GM18520 (cell line): ENCODE measurements at regions not wholly inside any gene's neighbourhood (a gene's known extent, or its start where the extent isn't known, plus 50 kb on each side); places are given as distances from the start of the nearest gene placed in this dataset.
A peak's percentile ranks its signal among the peaks of the same experiment; 100 is the strongest.
"Not testable (repeated sequence)": the region's sequence is repeated elsewhere in the genome, so short reads cannot be mapped to it uniquely, and the experiment has no call there.

ENCODE experiments used
- ATAC-seq: cut with Tn5 transposase; IDR thresholded peaks from one replicate; pipeline ENCODE4 v1.9.1; 2021; ENCODE audit not compliant: unreplicated experiment

DNA sequence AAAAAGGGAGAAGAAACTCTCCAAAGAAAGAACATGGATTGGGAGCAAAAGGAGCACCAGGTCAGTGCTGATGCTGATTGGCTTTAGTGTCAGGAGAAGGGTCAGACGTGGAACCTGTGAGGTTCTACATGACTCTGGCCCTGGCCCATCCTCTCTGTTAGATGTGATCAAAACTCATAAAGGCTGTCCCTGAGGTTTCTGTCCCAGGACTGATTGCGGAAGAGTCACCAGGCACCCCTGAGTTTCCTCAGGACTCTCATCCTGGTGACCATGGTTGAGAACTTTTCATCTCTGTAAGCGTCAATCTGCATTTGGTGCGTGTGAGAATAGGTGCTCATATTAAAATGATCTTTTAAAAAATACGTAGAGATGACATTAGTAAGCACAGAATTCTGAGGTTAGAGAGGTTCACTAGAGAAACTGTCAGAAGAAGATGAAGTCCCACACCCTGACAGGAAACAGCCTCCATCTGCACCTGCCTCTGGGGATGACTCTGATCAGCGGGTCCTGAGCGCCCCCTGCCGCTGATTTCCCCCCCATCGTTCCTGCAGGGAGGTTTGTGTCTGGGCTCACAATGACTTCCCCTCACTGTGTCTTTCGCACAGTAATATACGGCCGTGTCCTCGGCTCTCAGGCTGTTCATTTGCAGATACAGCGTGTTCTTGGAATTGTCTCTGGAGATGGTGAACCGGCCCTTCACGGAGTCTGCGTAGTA is 741.8 kb downstream of the TMEM121 start:
- ATAC-seq, result no peak

DNA sequence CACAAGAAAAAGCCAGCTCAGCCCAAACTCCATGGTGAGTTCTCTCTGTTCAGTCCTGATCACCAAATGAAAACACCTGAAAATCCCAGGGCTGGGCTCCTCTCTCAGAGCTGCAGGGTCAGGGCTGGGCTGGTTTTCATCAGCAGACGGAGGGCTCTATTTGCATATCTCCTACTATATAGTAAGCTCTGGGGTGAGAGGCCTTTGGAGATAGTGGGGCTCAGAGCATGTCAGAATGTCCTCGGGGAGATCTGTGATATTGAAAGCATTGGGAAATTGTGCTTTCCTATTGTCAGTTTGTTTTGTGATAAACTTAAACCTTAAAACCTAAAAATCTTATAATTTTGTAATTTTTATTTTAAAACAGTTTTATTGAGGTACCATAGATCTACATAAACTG is 742.6 kb downstream of the TMEM121 start:
- no peak for ATAC-seq

GRCh38 chr14:106269451-106270204 is 743.2 kb downstream of the TMEM121 start:
- no peak for ATAC-seq

DNA sequence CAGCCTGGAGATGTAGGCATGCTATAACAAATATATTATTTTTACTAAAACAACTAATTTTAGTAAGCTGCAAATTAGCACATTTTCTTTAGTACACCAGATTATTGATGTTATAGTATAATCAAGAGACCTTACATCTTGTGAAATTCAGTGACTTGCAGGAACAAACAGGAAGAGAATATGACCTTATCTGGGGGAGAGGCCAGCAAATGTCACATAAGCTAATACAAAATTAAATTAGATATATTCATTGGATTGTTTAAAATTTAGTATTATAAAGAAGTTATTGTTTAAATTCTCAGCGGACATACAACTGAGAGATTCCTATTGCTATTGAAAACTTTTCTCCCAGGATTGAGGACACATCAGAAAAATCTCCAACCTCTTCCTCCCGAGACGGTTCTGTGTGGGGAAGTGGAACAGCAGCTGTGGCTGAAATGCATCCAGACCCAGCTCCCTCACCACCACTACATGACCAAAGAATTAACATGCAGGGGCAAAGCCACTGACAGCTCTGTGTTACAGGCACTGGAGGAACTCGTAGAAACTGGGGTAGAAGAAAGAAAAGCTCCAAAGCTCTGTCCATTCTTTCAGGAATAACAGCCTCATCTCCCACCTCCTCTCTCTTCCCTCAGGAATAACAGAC is 744.2 kb downstream of the TMEM121 start:
- ATAC-seq, result not testable (repeated sequence)

GRCh38 chr14:106276326-106277267 is 750.2 kb downstream of the TMEM121 start:
- no peak for ATAC-seq

GRCh38 chr14:106277503-106277902 is 751.1 kb downstream of the TMEM121 start:
- ATAC-seq, result no peak

DNA sequence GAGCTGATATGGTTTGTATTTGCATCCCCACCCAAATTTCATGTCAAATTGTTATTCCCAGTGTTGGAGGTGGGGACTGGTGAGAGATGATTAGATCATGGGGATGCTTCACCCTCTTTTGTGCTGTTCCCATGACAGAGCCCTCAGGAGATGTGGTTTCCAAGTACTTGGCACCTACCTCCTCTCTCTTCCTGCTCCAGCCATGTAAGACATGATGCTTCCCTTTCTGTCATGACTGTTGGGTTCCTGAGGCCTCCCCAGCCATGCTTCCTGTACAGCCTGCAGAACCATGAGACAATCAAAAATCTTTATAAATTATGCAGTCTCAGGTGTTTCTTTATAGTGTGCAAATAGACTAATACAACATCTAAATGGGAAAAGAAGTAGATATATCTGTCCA is 754.5 kb downstream of the TMEM121 start:
- ATAC-seq, result no peak

DNA sequence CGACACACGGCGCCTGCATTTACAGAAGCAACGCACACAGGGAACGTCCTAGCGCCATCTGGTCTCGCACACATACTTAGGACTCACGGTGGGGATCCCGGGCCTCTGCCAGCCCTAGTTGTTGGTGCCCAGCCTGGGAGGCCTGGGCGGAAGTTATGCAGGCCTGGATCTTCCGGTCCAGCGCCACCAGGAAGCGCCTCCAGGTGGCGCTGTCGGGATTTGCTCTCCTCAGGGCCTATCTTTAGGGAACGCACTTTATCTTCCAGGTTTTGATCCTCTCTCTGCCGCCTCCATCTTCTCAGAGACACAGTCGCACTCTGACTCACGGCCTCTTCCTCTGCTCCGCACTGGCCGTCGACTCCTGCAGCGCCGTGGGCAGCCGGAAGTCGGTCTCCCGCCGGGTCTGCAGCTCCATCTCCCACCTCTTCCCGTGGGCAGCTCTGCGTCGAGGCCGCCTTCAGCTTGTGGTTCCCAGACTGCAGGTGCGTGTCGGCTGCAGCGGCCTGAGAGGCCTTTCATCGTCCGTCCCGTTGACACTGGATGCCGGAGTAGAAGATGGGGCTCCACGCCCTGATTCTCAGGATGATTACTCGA is 760.4 kb downstream of the TMEM121 start:
- no peak for ATAC-seq

DNA sequence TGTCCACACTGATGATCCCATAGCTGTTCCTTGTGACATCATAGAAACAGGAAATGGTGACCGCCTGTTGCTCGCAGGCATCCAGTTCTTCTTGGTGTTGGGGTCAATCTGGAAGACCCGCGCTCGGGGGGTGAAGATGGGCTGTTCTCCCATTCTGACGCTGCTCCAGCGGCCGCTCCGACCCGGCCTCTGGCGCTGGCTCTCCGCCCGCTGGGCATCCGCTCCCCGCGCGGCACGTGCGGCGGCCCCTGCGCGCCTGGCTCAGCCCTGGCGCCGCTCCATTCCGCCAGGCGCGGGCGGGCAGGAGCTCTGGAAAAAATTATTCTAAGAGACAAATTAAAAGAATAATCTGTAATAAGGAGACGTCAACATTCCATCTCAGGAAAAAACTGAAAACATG is 761.1 kb downstream of the TMEM121 start:
- ATAC-seq, result no peak

GRCh38 chr14:106291626-106292025 is 765.2 kb downstream of the TMEM121 start:
- no peak for ATAC-seq

DNA sequence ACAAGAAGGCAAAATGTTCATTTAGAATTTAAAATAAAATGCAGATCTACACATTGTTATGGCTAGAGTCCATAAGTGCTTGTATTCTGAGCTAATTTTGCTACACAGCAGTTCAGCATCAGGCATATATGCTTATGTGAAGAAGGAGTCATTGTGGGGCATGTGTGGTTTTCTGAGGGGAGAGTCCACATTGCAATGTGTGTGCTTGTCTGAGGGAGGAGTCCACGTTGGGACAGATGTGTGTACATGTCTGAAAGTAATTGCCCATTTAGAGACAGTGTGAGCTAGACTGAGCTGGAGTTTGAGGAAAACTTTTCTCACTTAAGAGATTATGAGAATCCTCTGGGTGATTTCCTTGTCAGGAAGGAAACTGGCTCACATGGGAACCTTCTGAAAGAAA is 767.9 kb downstream of the TMEM121 start:
- ATAC-seq, result no peak

- ATAC-seq, result not testable (repeated sequence)
Observed at GRCh38 chr14:106300951-106301510, 774.6 kb downstream of the TMEM121 start.

GRCh38 chr14:106301609-106302008 is 775.2 kb downstream of the TMEM121 start:
- not testable (repeated sequence) for ATAC-seq

DNA sequence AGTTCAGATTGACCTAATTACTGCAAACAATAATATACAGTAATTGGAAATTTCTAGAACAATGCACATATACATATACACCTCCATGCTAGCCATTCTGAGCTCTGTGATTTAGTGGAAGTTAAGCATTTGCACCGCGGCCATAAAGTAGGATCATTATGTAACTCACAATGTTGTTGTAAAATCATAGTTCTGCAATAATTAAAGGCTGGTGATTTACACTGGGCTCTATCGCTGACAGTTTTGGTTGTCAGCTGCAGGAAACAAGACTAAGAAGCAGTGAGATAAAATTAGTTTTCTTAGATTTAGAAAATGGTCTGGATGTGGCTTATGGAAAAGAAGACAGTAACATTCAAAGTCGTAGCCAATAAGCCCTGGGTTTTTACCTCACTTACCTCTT is 776.3 kb downstream of the TMEM121 start:
- no peak for ATAC-seq

GRCh38 chr14:106304271-106304670 is 777.9 kb downstream of the TMEM121 start:
- no peak for ATAC-seq

GRCh38 chr14:106308839-106309389 is 782.5 kb downstream of the TMEM121 start:
- ATAC-seq, result peak; percentile 45

DNA sequence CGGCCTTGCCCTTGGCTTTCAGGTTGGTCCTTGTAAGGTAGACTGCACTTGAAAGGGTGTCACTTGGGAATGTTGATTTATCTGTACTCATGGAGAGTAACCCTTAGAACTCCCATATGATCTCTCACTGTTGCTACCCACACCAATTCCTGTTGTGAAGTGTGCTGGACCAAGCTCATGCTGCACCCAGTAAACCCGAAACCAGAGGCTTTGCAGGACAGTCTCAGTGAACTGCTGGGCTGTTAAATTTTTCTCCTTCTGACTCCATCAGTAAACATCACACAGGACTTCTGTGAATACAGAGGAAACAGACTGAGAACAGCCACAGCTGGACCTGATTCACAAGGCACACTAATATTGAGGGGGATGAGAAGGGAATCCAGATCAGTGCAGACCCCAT is 783.0 kb downstream of the TMEM121 start:
- ATAC-seq, result no peak

GRCh38 chr14:106315436-106315835 is 789.1 kb downstream of the TMEM121 start:
- no peak for ATAC-seq

DNA sequence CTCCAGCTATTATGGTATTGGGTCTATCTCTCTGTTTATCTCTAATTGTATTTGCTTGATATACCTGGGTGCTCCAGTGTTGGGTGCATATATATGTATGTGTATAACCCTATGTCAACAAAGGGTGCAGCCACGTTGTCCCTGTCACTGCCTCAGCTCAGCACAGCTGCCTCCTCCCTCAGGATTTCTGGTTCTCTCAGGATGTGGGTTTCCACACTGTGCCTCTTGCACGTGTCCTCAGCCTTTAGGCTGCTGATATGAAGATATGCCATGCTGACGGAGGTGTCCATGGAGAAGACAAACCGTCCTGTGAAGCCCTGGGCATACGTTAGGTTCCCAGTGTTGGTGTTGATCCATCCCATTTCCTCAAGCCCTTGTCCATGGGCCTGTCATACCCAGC is 791.2 kb downstream of the TMEM121 start:
- ATAC-seq, result no peak

GRCh38 chr14:106318700-106319099 is 792.3 kb downstream of the TMEM121 start:
- ATAC-seq, result no peak
